Fibroblast of lung (primary cell): ENCODE measurements at regions not wholly inside any gene's neighbourhood (a gene's known extent, or its start where the extent isn't known, plus 50 kb on each side); places are given as distances from the start of the nearest gene placed in this dataset.

Source experiments
- DNase-seq, 2 donors: peaks; one replicate each; pipeline versions ENCODE4 v3.0.0 to v3.0.0-alpha.2; 2010; ENCODE audit warnings: low read depth in 2 of 2
- H2AFZ ChIP-seq: 2 replicates; pipeline ENCODE4 v1.5.1; 2012; ENCODE audit warnings: low read length, control low read depth, inconsistent platforms
- H3K27ac ChIP-seq: 2 replicates; pipeline ENCODE4 v1.5.1; 2011; ENCODE audit warnings: low read length, control low read depth; ENCODE audit not compliant: insufficient read depth
- H3K27me3 ChIP-seq: 2 replicates; pipeline ENCODE4 v1.5.1; 2011; ENCODE audit warnings: mild to moderate bottlenecking, low read length; ENCODE audit not compliant: control insufficient read depth, insufficient read depth
- H3K36me3 ChIP-seq: 2 replicates; pipeline ENCODE4 v1.5.1; 2011; ENCODE audit warnings: low read length; ENCODE audit not compliant: control insufficient read depth, insufficient read depth
- H3K4me1 ChIP-seq: 2 replicates; pipeline ENCODE4 v1.5.1; 2011; ENCODE audit warnings: low read length; ENCODE audit not compliant: control insufficient read depth, insufficient read depth; ENCODE audit errors: extremely low read depth
- H3K4me2 ChIP-seq: 2 replicates; pipeline ENCODE4 v1.5.1; 2011; ENCODE audit warnings: low read length, control low read depth; ENCODE audit not compliant: insufficient read depth; ENCODE audit errors: extremely low read depth
- H3K4me3 ChIP-seq, 4 experiments: fragments of 200-600 bp in 1 of 4; sonication (generic) in 1 of 4; replicated peaks in 1 of 4; 2 replicates each; pipeline ENCODE4 v1.5.1; 2011 to 2016; ENCODE audit warnings: low read length in 4 of 4, low read depth in 3 of 4, mild to moderate bottlenecking in 3 of 4, control low read depth in 2 of 4, inconsistent platforms in 1 of 4, mixed read lengths in 1 of 4; ENCODE audit not compliant: insufficient read depth in 1 of 4; ENCODE audit errors: control extremely low read depth in 1 of 4
- H3K79me2 ChIP-seq: 2 replicates; pipeline ENCODE4 v1.5.1; 2012; ENCODE audit warnings: mild to moderate bottlenecking, low read length, inconsistent platforms; ENCODE audit not compliant: control insufficient read depth, insufficient read depth
- H3K9ac ChIP-seq: 2 replicates; pipeline ENCODE4 v1.5.1; 2011; ENCODE audit warnings: mild to moderate bottlenecking, low read length, control low read depth; ENCODE audit not compliant: insufficient read depth
- H3K9me3 ChIP-seq: 2 replicates; pipeline ENCODE4 v1.5.1; 2012; ENCODE audit warnings: low read depth, low read length; ENCODE audit not compliant: control insufficient read depth, insufficient read depth
- H4K20me1 ChIP-seq: 2 replicates; pipeline ENCODE4 v1.5.1; 2011; ENCODE audit warnings: low read length; ENCODE audit not compliant: control insufficient read depth, insufficient read depth; ENCODE audit errors: extremely low read depth
- EZH2 ChIP-seq: IDR thresholded peaks from 2 replicates; pipeline ENCODE4 v1.5.1; 2012; ENCODE audit warnings: low read length, control low read depth, mild to moderate bottlenecking; ENCODE audit errors: missing control alignments
- TF ChIP-seq, protein P1 (sequence below), 2 donors: IDR thresholded peaks in 1 of 2; conservative IDR thresholded peaks in 1 of 2; 1 replicate in 1 of 2; 2 replicates in 1 of 2; pipeline ENCODE4 v1.5.1; 2011 to 2012; ENCODE audit warnings: low read length in 2 of 2, control low read depth in 1 of 2, inconsistent platforms in 1 of 2, low read depth in 1 of 2, mild to moderate bottlenecking in 1 of 2

- no peak for TF ChIP-seq EZH2
- TF ChIP-seq, protein P1, sequence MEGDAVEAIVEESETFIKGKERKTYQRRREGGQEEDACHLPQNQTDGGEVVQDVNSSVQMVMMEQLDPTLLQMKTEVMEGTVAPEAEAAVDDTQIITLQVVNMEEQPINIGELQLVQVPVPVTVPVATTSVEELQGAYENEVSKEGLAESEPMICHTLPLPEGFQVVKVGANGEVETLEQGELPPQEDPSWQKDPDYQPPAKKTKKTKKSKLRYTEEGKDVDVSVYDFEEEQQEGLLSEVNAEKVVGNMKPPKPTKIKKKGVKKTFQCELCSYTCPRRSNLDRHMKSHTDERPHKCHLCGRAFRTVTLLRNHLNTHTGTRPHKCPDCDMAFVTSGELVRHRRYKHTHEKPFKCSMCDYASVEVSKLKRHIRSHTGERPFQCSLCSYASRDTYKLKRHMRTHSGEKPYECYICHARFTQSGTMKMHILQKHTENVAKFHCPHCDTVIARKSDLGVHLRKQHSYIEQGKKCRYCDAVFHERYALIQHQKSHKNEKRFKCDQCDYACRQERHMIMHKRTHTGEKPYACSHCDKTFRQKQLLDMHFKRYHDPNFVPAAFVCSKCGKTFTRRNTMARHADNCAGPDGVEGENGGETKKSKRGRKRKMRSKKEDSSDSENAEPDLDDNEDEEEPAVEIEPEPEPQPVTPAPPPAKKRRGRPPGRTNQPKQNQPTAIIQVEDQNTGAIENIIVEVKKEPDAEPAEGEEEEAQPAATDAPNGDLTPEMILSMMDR (conservative IDR thresholded peaks at IDR 0.05 in 1 of 2, IDR thresholded peaks at IDR 0.05 in 1 of 2; ENCODE audit: low read depth in 1 of 2, low read length in 2 of 2): no peak
Observed at GRCh38 chr7:12984117-12984516, 296.7 kb downstream of the ARL4A start.

GRCh38 chr7:12985228-12985627 is 297.8 kb downstream of the ARL4A start:
- Histone ChIP-seq H3K9me3 (no peaks in the 10 kb centered on the region), H4K20me1 (no peaks in the 10 kb centered on the region), H3K4me2 (no peak overlapping the region), H3K4me1 (no peaks in the 10 kb centered on the region), H3K4me3 (no peak overlapping the region), H3K27me3 (no peaks in the 10 kb centered on the region), H3K79me2 (no peaks in the 10 kb centered on the region), H2AFZ (no peak overlapping the region), H3K27ac (no peak overlapping the region), H3K36me3 (no peaks in the 10 kb centered on the region), H3K9ac (no peak overlapping the region)
- DNase-seq: no peak
- no peak for TF ChIP-seq EZH2
- TF ChIP-seq, protein P1 (conservative IDR thresholded peaks at IDR 0.05 in 1 of 2, IDR thresholded peaks at IDR 0.05 in 1 of 2; ENCODE audit: low read depth in 1 of 2, low read length in 2 of 2): no peak

More at GRCh38 chr7:12984117-12984516, 296.7 kb downstream of the ARL4A start:
- no peak overlapping the region for H2AFZ ChIP-seq
- no peak for DNase-seq
- no peaks in the 10 kb centered on the region for H3K36me3 ChIP-seq
- H4K20me1 ChIP-seq: no peaks in the 10 kb centered on the region
- H3K9me3 ChIP-seq: no peaks in the 10 kb centered on the region
- H3K4me3 ChIP-seq: no peak overlapping the region
- no peak overlapping the region for H3K9ac ChIP-seq
- no peak overlapping the region for H3K4me2 ChIP-seq
- H3K27me3 ChIP-seq: no peaks in the 10 kb centered on the region
- no peak overlapping the region for H3K27ac ChIP-seq
- no peaks in the 10 kb centered on the region for H3K4me1 ChIP-seq
- H3K79me2 ChIP-seq: no peaks in the 10 kb centered on the region

DNA sequence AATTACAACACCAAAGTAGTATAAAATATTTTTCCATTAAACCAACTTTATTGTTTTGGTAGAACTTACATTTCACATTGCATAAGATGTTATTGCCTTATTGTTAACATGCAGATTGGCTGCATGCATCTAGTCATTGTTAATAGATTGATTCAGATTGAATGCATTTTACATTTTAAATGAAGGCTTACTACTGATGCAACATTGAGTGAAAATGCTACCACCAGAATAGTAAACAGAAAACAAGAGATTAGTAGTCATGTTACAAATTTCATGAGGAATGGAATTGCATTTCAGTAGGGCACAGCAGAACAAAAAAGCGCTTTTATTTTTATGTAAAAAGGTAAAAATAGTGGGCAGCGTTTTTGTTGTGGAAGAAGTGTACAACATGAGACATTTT is 298.3 kb downstream of the ARL4A start:
- TF ChIP-seq EZH2: no peak
- TF ChIP-seq, protein P1 (conservative IDR thresholded peaks at IDR 0.05 in 1 of 2, IDR thresholded peaks at IDR 0.05 in 1 of 2; ENCODE audit: low read depth in 1 of 2, low read length in 2 of 2): no peak
- Histone ChIP-seq H3K27ac (no peak overlapping the region), H3K79me2 (no peaks in the 10 kb centered on the region), H3K4me2 (no peak overlapping the region), H3K9me3 (no peaks in the 10 kb centered on the region), H3K27me3 (no peaks in the 10 kb centered on the region), H3K4me1 (no peaks in the 10 kb centered on the region), H3K9ac (no peak overlapping the region), H3K36me3 (no peaks in the 10 kb centered on the region), H4K20me1 (no peaks in the 10 kb centered on the region), H2AFZ (no peak overlapping the region), H3K4me3 (no peak overlapping the region)
- DNase-seq: no peak
